ENCODE measurements at regions not wholly inside any gene's neighbourhood (a gene's known extent, or its start where the extent isn't known, plus 50 kb on each side); places are given as distances from the start of the nearest gene placed in this dataset.

DNA sequence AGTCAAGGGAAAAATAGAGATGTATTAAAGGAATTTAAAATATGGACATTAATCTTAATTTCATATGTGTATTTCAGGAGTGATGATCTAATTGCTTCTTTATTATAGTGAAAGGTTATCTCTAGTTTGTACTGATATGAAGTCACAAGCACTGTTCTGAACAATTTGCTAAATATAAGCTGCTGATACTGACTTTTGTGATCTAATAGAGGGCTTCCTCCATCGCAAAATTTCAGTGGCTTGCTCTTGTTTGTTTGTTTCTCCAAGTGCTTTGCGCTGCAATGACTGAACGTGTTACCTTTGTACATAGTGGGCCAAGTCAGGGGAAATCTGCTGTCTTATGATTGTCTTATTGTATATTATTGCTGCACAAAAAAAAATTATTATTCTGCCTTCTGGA, 307.0 kb downstream of the KCNJ2 start:
- TF ChIP-seq CTCF (conservative IDR thresholded peaks at IDR 0.05) = no peak
- TF ChIP-seq ZFX (IDR thresholded peaks at IDR 0.05) = no peak
- H3K27ac ChIP-seq = no peak overlapping the region

- TF ChIP-seq CTCF (conservative IDR thresholded peaks at IDR 0.05) = no peak
- no peak for TF ChIP-seq ZFX (IDR thresholded peaks at IDR 0.05)
- no peak overlapping the region for H3K27ac ChIP-seq
Observed at GRCh38 chr17:70478902-70479301, 309.6 kb downstream of the KCNJ2 start.

DNA sequence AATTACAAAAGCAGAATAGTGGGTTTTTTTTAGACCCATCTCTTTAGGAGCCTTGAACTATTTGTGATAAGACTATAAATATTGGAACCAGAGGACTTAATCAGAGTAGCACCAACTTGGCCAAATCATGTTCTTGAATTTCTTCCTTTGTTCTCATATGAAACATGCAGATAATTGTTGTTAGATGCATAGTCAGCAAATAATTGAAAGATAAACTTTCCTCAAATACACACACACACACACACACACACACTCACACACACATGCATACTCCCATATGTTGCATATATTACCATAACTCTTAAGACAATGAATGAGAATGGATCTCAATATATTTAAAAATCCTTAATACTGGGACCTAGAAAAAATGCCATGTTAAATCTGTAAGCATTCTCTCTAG, 310.4 kb downstream of the KCNJ2 start:
- TF ChIP-seq ZFX (IDR thresholded peaks at IDR 0.05) = no peak
- no peak for TF ChIP-seq CTCF (conservative IDR thresholded peaks at IDR 0.05)

GRCh38 chr17:70483624-70484023, 314.3 kb downstream of the KCNJ2 start:
- no peak overlapping the region for H3K27ac ChIP-seq

More for the DNA sequence above, 310.4 kb downstream of the KCNJ2 start:
- no peak overlapping the region for H3K27ac ChIP-seq

GRCh38 chr17:70484050-70484449, 314.7 kb downstream of the KCNJ2 start:
- TF ChIP-seq ZFX (IDR thresholded peaks at IDR 0.05) = no peak
- no peak for TF ChIP-seq CTCF (conservative IDR thresholded peaks at IDR 0.05)
- no peak overlapping the region for H3K27ac ChIP-seq

More at GRCh38 chr17:70483624-70484023, 314.3 kb downstream of the KCNJ2 start:
- no peak for TF ChIP-seq CTCF (conservative IDR thresholded peaks at IDR 0.05)
- no peak for TF ChIP-seq ZFX (IDR thresholded peaks at IDR 0.05)

DNA sequence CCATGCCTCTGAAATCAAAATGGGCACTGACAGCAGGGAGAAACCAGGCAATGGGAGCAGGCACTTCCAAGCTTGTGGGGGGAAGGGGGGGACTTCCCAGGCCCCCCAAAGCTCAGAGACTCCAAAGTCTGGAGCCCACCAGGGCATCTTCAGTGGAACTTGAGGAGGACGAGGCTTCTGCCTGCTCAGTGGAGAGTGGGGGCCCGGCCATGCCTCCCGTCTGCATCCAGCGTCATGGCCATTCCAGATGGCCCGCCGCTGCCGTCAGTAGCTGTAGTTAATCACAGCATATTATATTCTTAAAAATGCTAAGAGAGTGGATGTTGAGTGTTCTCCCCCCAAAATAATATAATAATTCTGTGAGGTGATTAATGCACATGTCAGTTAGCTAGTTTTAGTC, 315.2 kb downstream of the KCNJ2 start:
- H3K27ac ChIP-seq = no peak overlapping the region
- no peak for TF ChIP-seq CTCF (conservative IDR thresholded peaks at IDR 0.05)
- TF ChIP-seq ZFX (IDR thresholded peaks at IDR 0.05) = no peak

- TF ChIP-seq ZFX (IDR thresholded peaks at IDR 0.05) (no peak), CTCF (conservative IDR thresholded peaks at IDR 0.05) (no peak)
- H3K27ac ChIP-seq = no peak overlapping the region
Observed at GRCh38 chr17:70492368-70492767, 323.0 kb downstream of the KCNJ2 start.
